GM21825 (cell line): ENCODE measurements at regions not wholly inside any gene's neighbourhood (a gene's known extent, or its start where the extent isn't known, plus 50 kb on each side); places are given as distances from the start of the nearest gene placed in this dataset.
"Not testable (repeated sequence)": the region's sequence is repeated elsewhere in the genome, so short reads cannot be mapped to it uniquely, and the experiment has no call there.

ENCODE experiments used
- ATAC-seq: cut with Tn5 transposase; IDR thresholded peaks from one replicate; pipeline ENCODE4 v1.9.1; 2021; ENCODE audit warnings: mild to moderate bottlenecking, moderate library complexity; ENCODE audit not compliant: unreplicated experiment

- ATAC-seq = no peak
Measured at GRCh38 chr9:103068753-103069152, 73.6 kb downstream of the CYLC2 start.

- ATAC-seq = no peak
Measured at GRCh38 chr9:103078581-103078980, 83.4 kb downstream of the CYLC2 start.

GRCh38 chr9:103082494-103082893 lies 87.4 kb downstream of the CYLC2 start:
- ATAC-seq = no peak

GRCh38 chr9:103089357-103089756 lies 94.2 kb downstream of the CYLC2 start:
- ATAC-seq = no peak

GRCh38 chr9:103104101-103104500 lies 109.0 kb downstream of the CYLC2 start:
- no peak for ATAC-seq

- ATAC-seq = no peak
Measured at GRCh38 chr9:103116246-103116645, 121.1 kb downstream of the CYLC2 start.

GRCh38 chr9:103126494-103126893 lies 131.4 kb downstream of the CYLC2 start:
- no peak for ATAC-seq

- no peak for ATAC-seq
Measured at GRCh38 chr9:103139891-103140290, 144.8 kb downstream of the CYLC2 start.

GRCh38 chr9:103152473-103152872 lies 157.3 kb downstream of the CYLC2 start:
- ATAC-seq = no peak

- no peak for ATAC-seq
Measured at GRCh38 chr9:103167530-103167929, 172.4 kb downstream of the CYLC2 start.

- no peak for ATAC-seq
Measured at GRCh38 chr9:103168254-103168653, 173.1 kb downstream of the CYLC2 start.

- ATAC-seq = no peak
Measured at GRCh38 chr9:103169798-103170197, 174.7 kb downstream of the CYLC2 start.

GRCh38 chr9:103183701-103184171 lies 188.6 kb downstream of the CYLC2 start:
- no peak for ATAC-seq

- no peak for ATAC-seq
Measured at GRCh38 chr9:103186959-103187358, 191.8 kb downstream of the CYLC2 start.

GRCh38 chr9:103188781-103189350 lies 193.7 kb downstream of the CYLC2 start:
- no peak for ATAC-seq

GRCh38 chr9:103193992-103194391 lies 198.9 kb downstream of the CYLC2 start:
- no peak for ATAC-seq

- ATAC-seq = no peak
Measured at GRCh38 chr9:103203172-103203571, 208.0 kb downstream of the CYLC2 start.

- ATAC-seq = not testable (repeated sequence)
Measured at GRCh38 chr9:103205881-103206585, 210.9 kb downstream of the CYLC2 start.

- ATAC-seq = no peak
Measured at GRCh38 chr9:103210607-103211006, 215.5 kb downstream of the CYLC2 start.

- ATAC-seq = no peak
Measured at GRCh38 chr9:103215197-103215596, 220.1 kb downstream of the CYLC2 start.

- ATAC-seq = no peak
Measured at GRCh38 chr9:103225702-103226646, 230.8 kb downstream of the CYLC2 start.

- no peak for ATAC-seq
Measured at GRCh38 chr9:103226647-103227013, 231.5 kb downstream of the CYLC2 start.
